Gastroesophageal sphincter (tissue), 3 donors: ENCODE measurements at regions not wholly inside any gene's neighbourhood (a gene's known extent, or its start where the extent isn't known, plus 50 kb on each side); places are given as distances from the start of the nearest gene placed in this dataset.

Experiments
- EP300 ChIP-seq: sonication (generic); formaldehyde crosslinking; IDR thresholded peaks from one replicate; pipeline ENCODE4 v1.6.1; 2017; ENCODE audit warnings: antibody characterized with exemption, mild to moderate bottlenecking
- POLR2A ChIP-seq, 2 donors: fragments of 450-650 bp; IDR thresholded peaks; one replicate each; pipeline ENCODE4 v1.6.1; 2017; ENCODE audit warnings: antibody characterized with exemption in 2 of 2, mild to moderate bottlenecking in 2 of 2, moderate library complexity in 1 of 2
- TF ChIP-seq, protein P1 (sequence below), 4 experiments: fragments of 200-600 bp in 2 of 4; fragments of 450-650 bp in 2 of 4; sonication (generic) in 1 of 4; IDR thresholded peaks; one replicate each; pipeline ENCODE4 v1.5.1; 2017 to 2019; ENCODE audit warnings: antibody characterized with exemption in 4 of 4, mild to moderate bottlenecking in 2 of 4, moderate library complexity in 2 of 4

DNA sequence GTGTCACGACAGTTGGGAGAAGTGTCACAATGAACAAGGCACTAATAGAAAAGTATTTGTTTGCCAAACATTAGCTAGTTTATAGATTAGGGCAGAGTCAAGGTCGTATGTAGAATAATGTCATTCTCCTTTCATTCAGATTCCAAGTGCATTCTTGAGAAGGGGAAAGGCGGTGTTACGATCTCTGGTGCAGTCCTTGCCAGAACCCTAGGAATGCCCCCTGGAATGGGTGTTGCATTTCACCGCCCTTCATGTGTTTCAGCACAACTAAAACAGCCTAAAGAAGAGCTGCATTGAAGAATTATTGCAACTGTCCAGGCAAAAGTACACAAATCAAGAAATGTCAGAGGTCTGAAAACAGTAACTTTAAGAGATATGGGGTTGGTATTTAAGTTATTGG is 721.0 kb upstream of the WWC1 start:
- TF ChIP-seq, protein P1, sequence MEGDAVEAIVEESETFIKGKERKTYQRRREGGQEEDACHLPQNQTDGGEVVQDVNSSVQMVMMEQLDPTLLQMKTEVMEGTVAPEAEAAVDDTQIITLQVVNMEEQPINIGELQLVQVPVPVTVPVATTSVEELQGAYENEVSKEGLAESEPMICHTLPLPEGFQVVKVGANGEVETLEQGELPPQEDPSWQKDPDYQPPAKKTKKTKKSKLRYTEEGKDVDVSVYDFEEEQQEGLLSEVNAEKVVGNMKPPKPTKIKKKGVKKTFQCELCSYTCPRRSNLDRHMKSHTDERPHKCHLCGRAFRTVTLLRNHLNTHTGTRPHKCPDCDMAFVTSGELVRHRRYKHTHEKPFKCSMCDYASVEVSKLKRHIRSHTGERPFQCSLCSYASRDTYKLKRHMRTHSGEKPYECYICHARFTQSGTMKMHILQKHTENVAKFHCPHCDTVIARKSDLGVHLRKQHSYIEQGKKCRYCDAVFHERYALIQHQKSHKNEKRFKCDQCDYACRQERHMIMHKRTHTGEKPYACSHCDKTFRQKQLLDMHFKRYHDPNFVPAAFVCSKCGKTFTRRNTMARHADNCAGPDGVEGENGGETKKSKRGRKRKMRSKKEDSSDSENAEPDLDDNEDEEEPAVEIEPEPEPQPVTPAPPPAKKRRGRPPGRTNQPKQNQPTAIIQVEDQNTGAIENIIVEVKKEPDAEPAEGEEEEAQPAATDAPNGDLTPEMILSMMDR (IDR thresholded peaks at IDR 0.05): no peak
- TF ChIP-seq EP300: no peak
- TF ChIP-seq POLR2A (IDR thresholded peaks at IDR 0.05): no peak
